SIG-M5 treated with dmso at 0.1 percent for 504 hours (cell line): ENCODE measurements at regions not wholly inside any gene's neighbourhood (a gene's known extent, or its start where the extent isn't known, plus 50 kb on each side); places are given as distances from the start of the nearest gene placed in this dataset.
"Not testable (repeated sequence)": the region's sequence is repeated elsewhere in the genome, so short reads cannot be mapped to it uniquely, and the experiment has no call there.

Source experiments
- DNase-seq: peaks from one replicate; lab custom pipeline; 2025; ENCODE audit not compliant: unreplicated experiment; lab: John Stamatoyannopoulos, UW

DNA sequence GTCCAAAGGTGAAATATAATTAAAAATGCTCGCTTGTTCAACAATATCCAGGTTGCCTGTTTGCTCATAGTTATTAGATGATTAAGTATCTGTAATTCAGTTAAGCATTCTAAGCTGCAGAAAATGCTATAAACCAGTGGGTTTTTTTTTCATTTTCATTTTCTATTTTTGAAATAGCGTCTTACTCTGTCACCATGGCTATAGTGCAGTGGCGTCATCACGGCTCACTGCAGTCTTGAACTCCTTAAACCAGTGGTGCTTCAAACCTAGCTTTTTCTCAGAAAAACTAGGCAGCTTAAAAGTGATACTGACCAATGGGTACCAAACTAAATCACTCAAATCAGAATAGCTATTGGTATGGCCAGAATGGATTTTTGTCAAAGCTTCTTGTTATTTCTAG lies 925.2 kb downstream of the TSN start:
- DNase-seq, result no peak

DNA sequence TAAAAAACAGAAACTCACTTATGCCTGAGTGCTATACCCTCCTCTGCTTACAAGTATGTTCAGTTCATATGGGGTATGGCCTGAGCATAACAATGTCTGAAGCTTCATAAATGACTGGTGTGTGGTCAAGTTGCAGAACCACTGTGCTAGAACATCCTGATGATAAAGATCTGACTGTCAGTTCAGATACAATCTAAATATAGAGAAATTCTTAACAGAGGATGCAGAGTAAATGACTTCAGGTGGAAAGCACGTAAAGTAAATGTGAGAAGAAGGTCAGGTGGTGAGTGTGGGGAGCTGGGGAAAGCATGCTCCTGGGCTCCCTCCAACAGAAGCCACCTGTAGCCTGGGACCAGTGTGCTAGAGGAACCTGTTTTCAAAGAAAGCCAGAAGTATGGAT lies 926.2 kb downstream of the TSN start:
- DNase-seq, result no peak

DNA sequence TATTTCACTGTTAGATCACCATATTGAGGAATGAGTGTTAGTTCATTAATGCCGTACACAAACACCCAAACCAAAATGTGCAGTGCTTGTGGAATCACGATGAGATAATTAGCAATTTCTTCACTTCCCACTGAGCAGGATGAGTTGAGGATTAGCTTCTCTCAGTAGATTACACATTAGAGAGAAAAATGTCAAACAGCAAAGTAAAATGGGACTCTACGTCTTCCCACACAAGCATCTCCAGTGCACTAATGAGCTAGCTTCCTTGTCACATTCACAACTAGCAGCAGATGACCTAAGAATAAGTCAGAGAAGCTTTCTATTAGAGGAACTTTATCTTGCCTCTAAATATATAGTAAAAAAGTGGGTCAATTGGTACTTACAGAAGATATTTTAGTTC lies 926.9 kb downstream of the TSN start:
- no peak for DNase-seq

GRCh38 chr2:122683018-122683417 lies 927.6 kb downstream of the TSN start:
- DNase-seq, result no peak

DNA sequence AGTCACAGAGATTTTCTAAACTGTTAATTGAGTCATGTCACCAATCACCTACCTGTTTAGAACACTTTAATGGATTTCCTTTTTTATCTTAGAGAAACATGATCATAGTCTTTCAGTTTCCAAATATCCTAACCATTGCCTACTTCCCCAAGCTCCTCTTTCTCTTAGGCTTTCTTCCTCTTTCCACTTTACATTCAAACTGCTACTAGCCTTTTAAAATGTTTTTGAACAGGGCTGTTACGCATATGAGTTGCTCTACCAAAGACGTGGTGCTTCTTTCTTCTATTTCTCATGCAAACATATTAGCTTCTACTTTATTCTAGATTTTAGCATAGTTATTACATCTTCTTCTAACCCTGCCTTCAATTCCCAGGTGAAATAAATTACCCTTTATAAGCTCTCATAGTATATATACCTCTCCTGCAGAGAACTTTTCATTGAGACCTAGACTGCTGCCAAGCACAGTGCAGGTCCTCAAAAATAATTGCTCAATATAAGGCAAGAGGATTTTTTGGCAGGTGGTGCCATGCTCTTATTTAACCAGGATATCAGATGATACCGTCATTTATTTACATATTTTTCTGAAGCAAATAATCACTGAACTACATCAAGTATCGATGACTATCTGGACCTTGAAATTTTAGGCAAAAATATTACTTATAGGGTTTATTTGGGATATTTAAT lies 937.1 kb downstream of the TSN start:
- DNase-seq, result no peak

- no peak for DNase-seq
Measured at GRCh38 chr2:122697415-122697814, 942.0 kb downstream of the TSN start.

- DNase-seq, result no peak
Measured at GRCh38 chr2:122703676-122704075, 948.2 kb downstream of the TSN start.

DNA sequence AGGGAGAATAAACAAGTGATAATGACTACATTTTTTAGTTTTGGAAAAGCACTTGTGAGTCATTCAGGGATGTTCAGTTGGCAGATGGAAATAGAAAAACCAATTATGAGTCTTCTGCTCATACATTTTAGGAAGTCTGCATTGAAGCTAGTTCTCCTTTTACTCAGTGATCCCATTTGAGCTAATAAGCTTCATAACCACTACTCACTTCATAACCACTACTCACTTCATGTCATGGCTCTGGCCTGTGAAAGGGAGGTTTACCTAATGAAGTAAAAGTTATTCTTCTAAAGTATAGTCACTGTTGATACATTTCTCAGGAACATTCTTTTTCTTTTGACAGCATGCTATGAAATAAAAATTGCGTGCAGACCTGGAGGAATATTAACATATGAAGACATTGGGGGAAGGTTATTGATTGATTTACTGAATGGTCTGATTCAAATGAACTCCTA lies 948.7 kb downstream of the TSN start:
- no peak for DNase-seq

DNA sequence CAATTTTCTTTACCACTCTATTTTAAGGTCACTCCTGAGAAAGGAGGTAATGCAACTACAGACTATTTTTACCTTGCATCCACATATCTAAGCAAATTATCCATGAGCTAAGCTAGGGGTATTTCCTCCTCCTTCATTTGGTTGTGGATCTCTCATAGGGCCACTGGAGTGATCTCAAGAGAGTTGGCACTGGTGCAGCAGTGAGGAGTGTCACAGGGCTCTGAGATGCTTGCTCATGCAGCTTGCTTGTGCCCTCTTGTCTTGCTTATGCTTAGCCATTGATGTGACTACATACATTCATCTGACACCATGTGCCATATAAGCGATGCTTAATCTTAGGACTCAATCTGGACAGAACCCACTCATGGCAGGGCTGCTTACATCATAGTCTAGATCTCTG lies 950.3 kb downstream of the TSN start:
- no peak for DNase-seq

DNA sequence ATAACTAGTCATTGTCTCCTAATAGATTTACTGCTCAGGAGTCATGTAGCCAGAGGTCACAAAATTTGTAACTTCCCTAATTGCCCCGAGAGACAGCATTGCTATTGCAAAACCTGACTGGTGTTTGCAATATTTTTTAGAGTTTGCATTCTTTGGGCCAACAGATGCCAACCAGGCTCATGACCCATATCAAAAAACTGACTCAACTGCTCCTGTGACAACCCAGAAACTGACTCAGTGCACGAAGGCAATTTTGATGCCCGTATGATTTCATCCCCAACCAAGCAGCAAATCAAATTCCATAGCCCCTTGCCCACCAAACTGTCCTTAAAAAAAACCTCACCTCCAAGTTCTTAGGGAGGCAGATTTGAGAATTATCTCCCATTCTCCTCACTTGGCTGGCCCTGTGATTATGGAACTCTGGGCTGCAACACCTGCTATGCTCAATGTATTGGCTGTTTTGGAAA lies 951.3 kb downstream of the TSN start:
- DNase-seq, result no peak

- no peak for DNase-seq
Measured at GRCh38 chr2:122707224-122707824, 951.9 kb downstream of the TSN start.

- DNase-seq, result no peak
Measured at GRCh38 chr2:122710049-122710448, 954.6 kb downstream of the TSN start.

- DNase-seq, result no peak
Measured at GRCh38 chr2:122713800-122714199, 958.3 kb downstream of the TSN start.

DNA sequence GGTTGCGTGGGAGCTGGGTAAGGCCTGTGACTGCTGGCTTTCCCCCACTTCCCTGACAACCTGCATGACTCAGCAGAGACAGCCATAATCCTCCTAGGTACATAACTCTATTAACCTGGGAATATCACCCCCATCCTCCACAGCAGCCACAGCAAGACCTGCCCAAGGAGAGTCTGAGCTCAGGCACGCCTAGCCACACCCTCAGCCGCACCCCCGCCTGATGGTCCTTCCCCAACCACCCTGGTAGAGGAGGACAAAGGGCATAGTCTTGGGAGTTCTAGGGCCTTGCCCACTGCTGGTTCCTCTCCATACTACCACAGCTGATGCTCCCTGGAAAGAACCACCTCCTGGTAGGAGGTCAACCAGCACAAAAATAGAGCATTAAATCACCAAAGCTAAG lies 965.4 kb downstream of the TSN start:
- DNase-seq, result not testable (repeated sequence)

DNA sequence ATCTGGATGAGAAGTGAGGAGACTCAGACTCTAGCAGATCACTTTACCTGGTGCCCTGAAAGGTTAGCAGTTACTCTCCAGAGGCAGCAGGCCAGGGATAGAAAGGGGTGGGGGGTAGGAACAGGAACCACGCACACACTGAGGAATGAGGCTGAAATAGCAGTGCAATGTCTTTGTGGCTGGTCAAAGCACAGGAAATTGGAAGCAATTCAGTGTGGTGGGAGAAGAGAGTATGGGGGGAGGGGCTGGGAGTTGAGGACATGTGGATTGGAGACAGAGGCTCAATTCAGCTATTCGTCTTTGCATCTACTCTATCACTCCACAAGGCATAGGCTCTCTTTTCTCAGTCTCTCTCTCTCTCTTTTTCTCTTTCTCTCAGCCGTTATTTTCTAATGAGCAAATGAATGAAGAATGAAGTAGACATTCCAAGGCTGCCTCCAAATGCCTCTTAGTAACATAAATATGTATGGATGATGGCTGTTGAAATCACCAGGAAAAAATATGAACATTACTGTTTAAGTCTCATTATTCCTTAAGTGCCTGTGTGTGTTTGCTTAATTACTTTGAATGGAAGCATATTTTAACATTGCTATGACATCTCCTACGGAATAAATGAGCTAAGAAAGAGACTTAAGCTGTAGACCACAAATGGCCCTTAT lies 979.4 kb downstream of the TSN start:
- DNase-seq, result no peak

GRCh38 chr2:122736279-122736678 lies 980.8 kb downstream of the TSN start:
- DNase-seq, result no peak

DNA sequence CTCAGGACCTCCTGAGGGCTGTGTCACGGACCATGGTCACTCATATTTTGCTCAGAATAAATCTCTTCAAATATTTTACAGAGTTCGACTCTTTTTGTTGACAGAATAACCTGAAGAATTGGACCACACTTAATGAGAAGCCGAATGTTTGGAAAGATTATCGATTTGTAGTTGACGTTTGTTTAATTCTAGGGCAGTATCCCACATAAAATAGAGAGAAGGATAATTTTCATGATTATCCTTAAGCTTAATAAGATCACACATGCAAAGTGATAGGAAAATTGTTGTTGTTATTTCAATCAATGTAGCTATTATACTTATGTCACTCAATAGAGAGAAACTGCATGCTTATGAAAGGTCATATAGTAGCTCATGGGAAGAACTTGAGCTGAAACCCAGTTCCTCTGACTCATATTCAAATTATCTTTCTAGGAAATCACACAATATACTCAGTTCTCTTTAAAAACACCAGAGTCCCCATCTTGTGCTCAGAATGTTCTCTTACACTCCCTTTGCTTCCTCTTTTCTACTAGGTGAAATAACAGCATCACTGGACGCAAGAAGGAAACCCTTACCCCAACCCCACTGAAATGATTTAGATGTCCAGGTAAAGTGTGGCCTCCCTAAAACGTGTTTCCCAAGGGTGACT lies 982.1 kb downstream of the TSN start:
- DNase-seq, result no peak

DNA sequence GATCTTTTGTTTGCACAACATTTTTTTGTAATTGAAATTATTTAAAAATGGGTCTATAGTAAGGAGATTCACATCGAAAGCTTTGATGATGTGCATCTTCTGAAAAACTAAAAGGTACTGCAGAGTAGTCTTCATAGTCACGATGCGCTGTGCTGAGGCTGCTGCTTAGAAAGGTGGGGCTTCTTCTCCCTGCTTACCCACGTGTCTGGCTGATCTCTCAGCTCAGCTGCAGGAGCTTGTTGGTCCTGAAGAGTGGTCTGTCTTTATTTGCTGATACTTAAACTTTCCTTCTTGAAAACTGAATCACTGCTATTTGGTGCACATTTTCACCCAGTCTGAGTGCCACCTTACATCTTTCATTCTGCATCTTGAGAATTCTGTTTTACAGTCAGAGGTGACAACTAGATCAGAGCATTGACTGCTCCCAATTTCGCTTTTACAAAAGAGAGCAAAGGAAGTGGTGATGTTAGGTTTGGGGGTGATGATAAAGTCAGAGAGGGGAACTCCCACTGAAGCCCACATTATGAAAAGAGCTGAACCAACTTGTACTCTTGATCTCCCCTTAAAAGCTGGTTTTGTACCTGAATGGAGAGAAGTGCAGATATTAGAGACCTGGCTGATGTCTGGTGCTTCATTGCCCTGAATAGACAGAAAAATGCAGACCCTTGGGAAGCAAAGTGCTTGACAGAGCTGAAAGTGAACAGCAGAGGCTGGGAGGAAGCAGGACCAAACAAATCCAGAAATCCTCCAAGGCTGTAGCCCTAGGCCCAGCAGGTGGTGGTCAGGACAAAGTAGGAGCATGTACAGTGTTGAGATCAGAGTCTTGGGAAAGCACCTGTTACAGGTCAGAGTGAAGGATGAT lies 984.5 kb downstream of the TSN start:
- no peak for DNase-seq

DNA sequence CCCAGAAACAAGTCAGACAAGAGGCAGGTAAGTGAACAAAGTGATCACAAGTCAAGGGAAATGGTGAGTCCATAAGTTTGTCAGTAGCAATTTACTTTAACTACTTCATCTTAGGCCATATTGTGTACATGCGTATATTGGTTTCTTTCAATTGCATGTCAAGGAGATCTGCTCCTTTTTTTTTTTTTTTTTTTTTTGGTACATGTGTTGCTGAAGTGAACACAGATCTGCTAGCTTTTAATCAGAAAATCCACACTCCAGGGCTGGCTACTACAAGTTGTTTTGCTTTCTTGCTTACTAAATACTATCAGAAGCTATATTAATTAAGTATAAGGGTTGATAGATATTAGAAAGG lies 985.1 kb downstream of the TSN start:
- DNase-seq, result no peak

- no peak for DNase-seq
Measured at GRCh38 chr2:122741403-122741802, 986.0 kb downstream of the TSN start.
